HG02943 (cell line): ENCODE measurements at regions not wholly inside any gene's neighbourhood (a gene's known extent, or its start where the extent isn't known, plus 50 kb on each side); places are given as distances from the start of the nearest gene placed in this dataset.

ENCODE experiments used
- ATAC-seq: cut with Tn5 transposase; IDR thresholded peaks from one replicate; pipeline ENCODE4 v1.9.1; 2021; ENCODE audit warnings: mild to moderate bottlenecking, low read depth, moderate library complexity; ENCODE audit not compliant: unreplicated experiment

GRCh38 chr3:147915057-147915456, 505.9 kb downstream of the ZIC1 start:
- no peak for ATAC-seq

- no peak for ATAC-seq
These were observed 510.3 kb downstream of the ZIC1 start for GRCh38 chr3:147919496-147919895.

- no peak for ATAC-seq
These were observed 511.9 kb downstream of the ZIC1 start for GRCh38 chr3:147921051-147921450.

- no peak for ATAC-seq
These were observed 515.6 kb downstream of the ZIC1 start for GRCh38 chr3:147924755-147925154.

GRCh38 chr3:147925272-147925671, 516.1 kb downstream of the ZIC1 start:
- no peak for ATAC-seq

- no peak for ATAC-seq
These were observed 521.2 kb downstream of the ZIC1 start for GRCh38 chr3:147930232-147930807.

GRCh38 chr3:147934451-147935180, 525.5 kb downstream of the ZIC1 start:
- ATAC-seq = no peak

- no peak for ATAC-seq
These were observed 528.2 kb downstream of the ZIC1 start for GRCh38 chr3:147937341-147937740.

- no peak for ATAC-seq
These were observed 528.7 kb downstream of the ZIC1 start for GRCh38 chr3:147937891-147938290.

GRCh38 chr3:147939425-147939824, 530.3 kb downstream of the ZIC1 start:
- ATAC-seq = no peak

GRCh38 chr3:147939839-147940238, 530.7 kb downstream of the ZIC1 start:
- ATAC-seq = no peak

GRCh38 chr3:147940405-147941193, 531.4 kb downstream of the ZIC1 start:
- ATAC-seq = no peak

GRCh38 chr3:147941969-147942368, 532.8 kb downstream of the ZIC1 start:
- no peak for ATAC-seq

GRCh38 chr3:147943265-147943945, 534.2 kb downstream of the ZIC1 start:
- no peak for ATAC-seq

- no peak for ATAC-seq
These were observed 536.9 kb downstream of the ZIC1 start for GRCh38 chr3:147945968-147946519.

GRCh38 chr3:147956615-147957014, 547.5 kb downstream of the ZIC1 start:
- ATAC-seq = no peak

- ATAC-seq = no peak
These were observed 549.6 kb downstream of the ZIC1 start for GRCh38 chr3:147958754-147959153.

GRCh38 chr3:147960786-147961185, 551.6 kb downstream of the ZIC1 start:
- no peak for ATAC-seq

- no peak for ATAC-seq
These were observed 553.4 kb downstream of the ZIC1 start for GRCh38 chr3:147962408-147963164.

- no peak for ATAC-seq
These were observed 554.5 kb downstream of the ZIC1 start for GRCh38 chr3:147963711-147964110.
